ENCODE measurements at regions not wholly inside any gene's neighbourhood (a gene's known extent, or its start where the extent isn't known, plus 50 kb on each side); places are given as distances from the start of the nearest gene placed in this dataset.

- TF ChIP-seq CTCF (conservative IDR thresholded peaks at IDR 0.05), result no peak
- no peak for TF ChIP-seq EZH2 (IDR thresholded peaks at IDR 0.05; ENCODE audit: low read depth)
These were observed 663.8 kb downstream of the LIG4 start for GRCh38 chr13:107551521-107551920.
